Vagina (tissue), 2 donors: ENCODE measurements at regions not wholly inside any gene's neighbourhood (a gene's known extent, or its start where the extent isn't known, plus 50 kb on each side); places are given as distances from the start of the nearest gene placed in this dataset.

Experiments used
- DNase-seq, 2 donors: peaks; one replicate each; pipeline ENCODE4 v3.0.0-alpha.2; 2017; ENCODE audit errors: extremely low spot score in 2 of 2
- H3K27ac ChIP-seq: fragments of 200-600 bp; sonication (generic); one replicate; pipeline ENCODE4 v1.5.1; 2019
- H3K27me3 ChIP-seq: fragments of 200-600 bp; sonication (generic); one replicate; pipeline ENCODE4 v1.5.1; 2019
- H3K36me3 ChIP-seq, 2 donors: fragments of 200-600 bp; sonication (generic); one replicate each; pipeline ENCODE4 v1.5.1; 2017 to 2019
- H3K4me1 ChIP-seq: fragments of 200-600 bp; sonication (generic); one replicate; pipeline ENCODE4 v1.5.1; 2019
- H3K4me3 ChIP-seq, 2 donors: fragments of 200-600 bp; sonication (generic); 1 replicate in 1 of 2; 2 replicates in 1 of 2; pipeline ENCODE4 v1.5.1; 2016 to 2019
- H3K9me3 ChIP-seq: fragments of 200-600 bp; sonication (generic); one replicate; pipeline ENCODE4 v1.5.1; 2019
- POLR2A ChIP-seq, 2 donors: fragments of 450-650 bp; IDR thresholded peaks; one replicate each; pipeline ENCODE4 v1.6.1; 2017; ENCODE audit warnings: antibody characterized with exemption in 2 of 2, mild to moderate bottlenecking in 2 of 2, moderate library complexity in 2 of 2
- POLR2AphosphoS5 ChIP-seq, 2 donors: sonication (generic); formaldehyde crosslinking; IDR thresholded peaks; one replicate each; pipeline ENCODE4 v1.9.0; 2017; ENCODE audit warnings: antibody characterized with exemption in 2 of 2, mild to moderate bottlenecking in 2 of 2, low read depth in 1 of 2; ENCODE audit not compliant: insufficient read depth in 1 of 2
- intact Hi-C: fragments of 100-400 bp; cut with DNase I; formaldehyde crosslinking; loops from one replicate; pipeline ENCODE4 v1.15.1; 2023
- TF ChIP-seq, protein P1 (sequence below), 3 experiments: fragments of 450-650 bp in 2 of 3; fragments of 200-600 bp in 1 of 3; sonication (generic) in 1 of 3; IDR thresholded peaks; one replicate each; pipeline ENCODE4 v1.5.1; 2017 to 2019; ENCODE audit warnings: antibody characterized with exemption in 3 of 3, mild to moderate bottlenecking in 2 of 3, moderate library complexity in 2 of 3

DNA sequence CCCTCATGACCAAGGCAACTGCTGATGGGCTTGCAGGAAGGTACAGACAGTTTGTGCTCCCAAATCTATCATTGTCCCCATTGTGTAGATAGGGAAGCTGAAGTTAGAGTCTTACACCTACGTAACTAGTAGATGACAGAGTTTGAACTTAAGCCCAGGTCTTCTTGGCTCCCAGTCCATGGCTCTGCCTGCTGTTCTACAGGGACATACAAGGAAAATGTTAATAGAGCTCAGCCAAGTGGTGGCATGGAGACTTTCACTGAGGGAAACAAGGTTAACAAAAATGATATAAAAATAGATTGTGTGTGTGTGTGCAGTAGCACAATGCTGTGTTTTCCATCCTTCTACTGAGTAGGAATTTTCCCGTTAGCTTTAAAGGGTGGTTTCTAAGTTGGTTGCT, 936.5 kb downstream of the RPA4 start:
- H3K4me1 ChIP-seq, result no peaks in the 10 kb centered on the region
- H3K36me3 ChIP-seq, result no peaks in the 10 kb centered on the region
- no peaks in the 10 kb centered on the region for H3K9me3 ChIP-seq
- DNase-seq, result no peak
- no peak overlapping the region for H3K4me3 ChIP-seq
- H3K27ac ChIP-seq, result no peak overlapping the region
- TF ChIP-seq POLR2A (IDR thresholded peaks at IDR 0.05) (no peak), POLR2AphosphoS5 (IDR thresholded peaks at IDR 0.05; ENCODE audit: insufficient read depth in 1 of 2, low read depth in 1 of 2) (no peak)
- TF ChIP-seq, protein P1, sequence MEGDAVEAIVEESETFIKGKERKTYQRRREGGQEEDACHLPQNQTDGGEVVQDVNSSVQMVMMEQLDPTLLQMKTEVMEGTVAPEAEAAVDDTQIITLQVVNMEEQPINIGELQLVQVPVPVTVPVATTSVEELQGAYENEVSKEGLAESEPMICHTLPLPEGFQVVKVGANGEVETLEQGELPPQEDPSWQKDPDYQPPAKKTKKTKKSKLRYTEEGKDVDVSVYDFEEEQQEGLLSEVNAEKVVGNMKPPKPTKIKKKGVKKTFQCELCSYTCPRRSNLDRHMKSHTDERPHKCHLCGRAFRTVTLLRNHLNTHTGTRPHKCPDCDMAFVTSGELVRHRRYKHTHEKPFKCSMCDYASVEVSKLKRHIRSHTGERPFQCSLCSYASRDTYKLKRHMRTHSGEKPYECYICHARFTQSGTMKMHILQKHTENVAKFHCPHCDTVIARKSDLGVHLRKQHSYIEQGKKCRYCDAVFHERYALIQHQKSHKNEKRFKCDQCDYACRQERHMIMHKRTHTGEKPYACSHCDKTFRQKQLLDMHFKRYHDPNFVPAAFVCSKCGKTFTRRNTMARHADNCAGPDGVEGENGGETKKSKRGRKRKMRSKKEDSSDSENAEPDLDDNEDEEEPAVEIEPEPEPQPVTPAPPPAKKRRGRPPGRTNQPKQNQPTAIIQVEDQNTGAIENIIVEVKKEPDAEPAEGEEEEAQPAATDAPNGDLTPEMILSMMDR (IDR thresholded peaks at IDR 0.05), result no peak
- intact Hi-C loops, result no loop called here
- H3K27me3 ChIP-seq, result no peaks in the 10 kb centered on the region

DNA sequence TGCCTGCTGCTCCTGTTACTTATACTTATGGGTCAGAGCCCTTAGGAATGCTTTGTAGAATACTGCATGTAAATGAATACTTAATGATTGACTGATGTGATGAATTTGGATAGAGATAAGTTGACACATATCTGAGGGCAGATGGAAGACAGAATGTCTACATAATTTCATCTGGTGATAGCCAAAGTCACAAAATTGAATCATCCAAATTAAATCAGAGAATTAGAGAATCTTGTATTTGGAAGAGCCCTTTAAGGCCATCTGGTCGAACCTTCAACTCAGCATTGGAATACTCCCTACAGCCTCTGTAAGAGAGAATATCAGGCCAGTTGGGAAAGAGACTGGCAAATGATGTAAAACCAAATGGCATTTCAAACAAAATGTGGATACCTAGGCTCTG, 944.8 kb downstream of the RPA4 start:
- Histone ChIP-seq H3K4me3 (no peak overlapping the region), H3K9me3 (no peaks in the 10 kb centered on the region), H3K27me3 (no peaks in the 10 kb centered on the region), H3K36me3 (no peaks in the 10 kb centered on the region), H3K4me1 (no peaks in the 10 kb centered on the region), H3K27ac (no peak overlapping the region)
- no peak for DNase-seq
- TF ChIP-seq POLR2AphosphoS5 (IDR thresholded peaks at IDR 0.05; ENCODE audit: insufficient read depth in 1 of 2, low read depth in 1 of 2) (no peak), POLR2A (IDR thresholded peaks at IDR 0.05) (no peak)
- TF ChIP-seq, protein P1 (IDR thresholded peaks at IDR 0.05), result no peak
- intact Hi-C loops, result no loop called here

DNA sequence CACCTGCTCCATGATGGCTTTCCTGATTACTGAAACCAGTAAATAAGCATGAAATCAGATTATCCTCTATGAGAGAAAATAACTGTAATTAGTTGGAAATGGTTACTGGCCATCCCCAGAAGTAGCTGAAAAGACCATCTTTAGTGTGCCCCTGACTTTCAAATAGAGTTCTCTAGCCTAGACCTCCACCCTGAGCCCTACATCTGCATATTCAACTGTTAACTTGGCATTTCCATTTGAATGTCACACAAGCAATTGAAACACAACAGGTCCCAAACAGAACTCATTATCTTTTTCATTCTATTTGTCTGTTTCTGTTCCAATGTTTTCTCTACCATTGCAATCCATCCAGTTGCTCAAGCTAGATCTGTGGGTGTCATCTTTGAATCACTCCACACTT, 952.3 kb downstream of the RPA4 start:
- Histone ChIP-seq H3K27ac (no peak overlapping the region), H3K4me1 (no peaks in the 10 kb centered on the region), H3K4me3 (no peak overlapping the region), H3K36me3 (no peaks in the 10 kb centered on the region), H3K9me3 (no peaks in the 10 kb centered on the region), H3K27me3 (no peaks in the 10 kb centered on the region)
- no peak for DNase-seq
- intact Hi-C loops, result no loop called here
- TF ChIP-seq POLR2A (IDR thresholded peaks at IDR 0.05), result no peak
- TF ChIP-seq POLR2AphosphoS5 (IDR thresholded peaks at IDR 0.05; ENCODE audit: insufficient read depth in 1 of 2, low read depth in 1 of 2), result no peak
- TF ChIP-seq, protein P1 (IDR thresholded peaks at IDR 0.05), result no peak

DNA sequence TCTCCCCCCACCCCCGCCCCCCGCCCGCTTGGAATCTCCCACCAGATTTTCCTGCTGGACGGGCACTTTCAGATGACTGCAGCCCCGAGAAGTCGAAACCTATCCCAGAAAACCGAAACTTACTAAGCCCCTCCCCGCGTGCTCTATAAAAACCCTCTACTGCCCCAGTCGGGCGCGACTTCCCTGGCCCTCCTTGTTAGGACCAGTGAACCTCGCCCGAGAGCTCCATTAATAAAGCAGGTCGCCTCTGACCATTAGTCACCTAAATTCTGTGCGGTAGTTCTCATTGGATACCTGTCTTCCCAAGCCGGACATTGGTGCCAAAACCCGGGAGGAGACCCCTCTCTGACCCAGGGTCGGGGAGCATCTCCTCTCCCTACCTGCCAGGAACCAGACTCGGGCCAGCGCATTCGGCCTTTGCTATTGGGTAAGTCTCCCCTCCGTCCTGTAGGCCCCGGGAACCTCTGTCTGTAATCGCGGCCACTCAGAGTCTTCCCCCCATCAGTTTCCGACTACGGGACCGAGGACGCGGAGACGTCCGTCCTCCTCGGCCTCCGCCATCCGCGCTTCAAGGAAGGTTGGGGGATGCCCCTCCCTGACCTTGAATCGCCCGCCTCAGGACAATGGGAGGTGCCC, 958.0 kb downstream of the RPA4 start:
- TF ChIP-seq POLR2AphosphoS5 (IDR thresholded peaks at IDR 0.05; ENCODE audit: insufficient read depth in 1 of 2, low read depth in 1 of 2) (no peak), POLR2A (IDR thresholded peaks at IDR 0.05) (no peak)
- TF ChIP-seq, protein P1 (IDR thresholded peaks at IDR 0.05), result no peak
- H3K4me1 ChIP-seq, result no peaks in the 10 kb centered on the region
- no peaks in the 10 kb centered on the region for H3K27me3 ChIP-seq
- H3K4me3 ChIP-seq, result no peak overlapping the region
- no peaks in the 10 kb centered on the region for H3K9me3 ChIP-seq
- intact Hi-C loops, result no loop called here
- H3K36me3 ChIP-seq, result no peaks in the 10 kb centered on the region
- DNase-seq, result no peak
- H3K27ac ChIP-seq, result no peak overlapping the region

DNA sequence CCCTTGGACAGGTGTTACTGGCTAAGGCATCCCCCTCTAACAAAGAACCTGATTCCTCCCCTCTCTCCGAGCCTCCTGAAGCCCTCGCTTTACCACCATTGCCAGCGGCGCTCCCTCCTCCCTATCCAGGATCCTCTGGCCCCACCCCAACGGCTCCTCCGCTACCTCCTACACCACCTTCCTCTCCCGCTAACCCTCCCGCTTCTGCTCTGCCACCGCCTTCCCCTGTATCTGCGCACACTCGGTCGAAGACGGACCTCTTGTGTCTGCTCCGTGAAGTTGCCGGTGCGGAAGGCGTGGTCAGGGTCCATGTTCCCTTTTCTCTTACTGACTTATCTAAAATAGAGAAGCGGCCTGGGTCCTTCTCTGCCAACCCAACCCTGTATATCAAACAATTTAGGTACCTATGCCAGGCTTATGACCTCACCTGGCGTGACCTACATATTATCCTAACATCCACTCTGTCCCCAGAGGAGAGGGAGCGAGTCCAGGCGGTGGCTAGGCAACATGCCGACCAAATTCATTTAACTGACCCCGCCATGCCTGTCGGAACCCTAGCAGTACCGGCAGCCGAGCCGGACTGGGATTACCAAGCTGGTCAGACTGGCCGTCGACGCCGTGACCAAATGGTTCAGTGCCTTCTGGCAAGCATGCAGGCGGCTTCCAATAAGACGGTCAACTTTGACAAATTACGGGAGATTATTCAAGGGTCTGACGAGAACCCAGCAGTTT, 958.9 kb downstream of the RPA4 start:
- Histone ChIP-seq H3K27ac (no peak overlapping the region), H3K4me1 (no peaks in the 10 kb centered on the region), H3K36me3 (no peaks in the 10 kb centered on the region), H3K9me3 (no peaks in the 10 kb centered on the region), H3K4me3 (no peak overlapping the region), H3K27me3 (no peaks in the 10 kb centered on the region)
- no peak for DNase-seq
- TF ChIP-seq POLR2A (IDR thresholded peaks at IDR 0.05) (no peak), POLR2AphosphoS5 (IDR thresholded peaks at IDR 0.05; ENCODE audit: insufficient read depth in 1 of 2, low read depth in 1 of 2) (no peak)
- TF ChIP-seq, protein P1 (IDR thresholded peaks at IDR 0.05), result no peak
- intact Hi-C loops, result loop anchor here (1.0 kb wide), 1 partner anchor 21 kb away; no protein-coding TSS in a partner anchor
